ENCODE measurements at regions not wholly inside any gene's neighbourhood (a gene's known extent, or its start where the extent isn't known, plus 50 kb on each side); places are given as distances from the start of the nearest gene placed in this dataset.

- no peak for DNase-seq (ENCODE audit: low read depth, low spot score)
These were observed 283.1 kb upstream of the SPANXN4 start for GRCh38 chrX:142742581-142742980.

GRCh38 chrX:142733327-142733726 is 292.4 kb upstream of the SPANXN4 start:
- DNase-seq (ENCODE audit: low read depth, low spot score) = no peak

GRCh38 chrX:142711796-142712290 is 313.9 kb upstream of the SPANXN4 start:
- no peak for DNase-seq (ENCODE audit: low read depth, low spot score)

GRCh38 chrX:142702749-142703148 is 323.0 kb upstream of the SPANXN4 start:
- no peak for DNase-seq (ENCODE audit: low read depth, low spot score)

GRCh38 chrX:142688256-142688655 is 337.5 kb upstream of the SPANXN4 start:
- DNase-seq (ENCODE audit: low read depth, low spot score) = no peak

- DNase-seq (ENCODE audit: low read depth, low spot score) = no peak
These were observed 339.0 kb upstream of the SPANXN4 start for GRCh38 chrX:142686653-142687283.

GRCh38 chrX:142686206-142686605 is 339.5 kb upstream of the SPANXN4 start:
- no peak for DNase-seq (ENCODE audit: low read depth, low spot score)

GRCh38 chrX:142680038-142680437 is 345.7 kb upstream of the SPANXN4 start:
- DNase-seq (ENCODE audit: low read depth, low spot score) = no peak

GRCh38 chrX:142671036-142671435 is 354.7 kb upstream of the SPANXN4 start:
- no peak for DNase-seq (ENCODE audit: low read depth, low spot score)

GRCh38 chrX:142663330-142664095 is 362.2 kb upstream of the SPANXN4 start:
- no peak for DNase-seq (ENCODE audit: low read depth, low spot score)

GRCh38 chrX:142661696-142662095 is 364.0 kb upstream of the SPANXN4 start:
- DNase-seq (ENCODE audit: low read depth, low spot score) = no peak

GRCh38 chrX:142655507-142655906 is 370.2 kb upstream of the SPANXN4 start:
- DNase-seq (ENCODE audit: low read depth, low spot score) = no peak

GRCh38 chrX:142637206-142637605 is 388.5 kb upstream of the SPANXN4 start:
- DNase-seq (ENCODE audit: low read depth, low spot score) = no peak

GRCh38 chrX:142616636-142617035 is 409.1 kb upstream of the SPANXN4 start:
- DNase-seq (ENCODE audit: low read depth, low spot score) = no peak

- DNase-seq (ENCODE audit: low read depth, low spot score) = no peak
These were observed 408.3 kb upstream of the MAGEC2 start for GRCh38 chrX:142613403-142613802.

- peak; percentile 50 for DNase-seq (ENCODE audit: low read depth, low spot score)
These were observed 401.5 kb upstream of the MAGEC2 start for GRCh38 chrX:142606629-142607028.

- no peak for DNase-seq (ENCODE audit: low read depth, low spot score)
These were observed 396.7 kb upstream of the MAGEC2 start for GRCh38 chrX:142601792-142602191.

GRCh38 chrX:142593361-142593862 is 388.3 kb upstream of the MAGEC2 start:
- no peak for DNase-seq (ENCODE audit: low read depth, low spot score)

- DNase-seq (ENCODE audit: low read depth, low spot score) = no peak
These were observed 371.5 kb upstream of the MAGEC2 start for GRCh38 chrX:142576615-142577014.

- no peak for DNase-seq (ENCODE audit: low read depth, low spot score)
These were observed 344.8 kb upstream of the MAGEC2 start for GRCh38 chrX:142549923-142550322.

GRCh38 chrX:142505839-142506238 is 300.7 kb upstream of the MAGEC2 start:
- DNase-seq (ENCODE audit: low read depth, low spot score) = no peak

- DNase-seq (ENCODE audit: low read depth, low spot score) = no peak
These were observed 299.0 kb upstream of the MAGEC2 start for GRCh38 chrX:142503967-142504643.

All from ELF-1 (cell line).